LNCaP clone FGC (cell line): ENCODE measurements at regions not wholly inside any gene's neighbourhood (a gene's known extent, or its start where the extent isn't known, plus 50 kb on each side); places are given as distances from the start of the nearest gene placed in this dataset.

ENCODE experiments used
- DNase-seq: peaks from one replicate; pipeline ENCODE4 v3.0.0-alpha.2; 2011; ENCODE audit warnings: low read depth
- H3K4me3 ChIP-seq: 2 replicates; pipeline ENCODE4 v1.5.1; 2011; ENCODE audit warnings: mild to moderate bottlenecking, low read depth, low read length, control low read depth
- CTCF ChIP-seq: IDR thresholded peaks from 2 replicates; pipeline ENCODE4 v1.5.1; 2012; ENCODE audit warnings: mild to moderate bottlenecking; ENCODE audit not compliant: control insufficient read depth, insufficient read depth; ENCODE audit errors: extremely low read depth

GRCh38 chr12:114598111-114598510 is 85.9 kb downstream of the TBX3 start:
- no peak for DNase-seq
- no peak for TF ChIP-seq CTCF
- H3K4me3 ChIP-seq, result no peak overlapping the region

GRCh38 chr12:114592946-114593345 is 91.0 kb downstream of the TBX3 start:
- no peak for TF ChIP-seq CTCF

DNA sequence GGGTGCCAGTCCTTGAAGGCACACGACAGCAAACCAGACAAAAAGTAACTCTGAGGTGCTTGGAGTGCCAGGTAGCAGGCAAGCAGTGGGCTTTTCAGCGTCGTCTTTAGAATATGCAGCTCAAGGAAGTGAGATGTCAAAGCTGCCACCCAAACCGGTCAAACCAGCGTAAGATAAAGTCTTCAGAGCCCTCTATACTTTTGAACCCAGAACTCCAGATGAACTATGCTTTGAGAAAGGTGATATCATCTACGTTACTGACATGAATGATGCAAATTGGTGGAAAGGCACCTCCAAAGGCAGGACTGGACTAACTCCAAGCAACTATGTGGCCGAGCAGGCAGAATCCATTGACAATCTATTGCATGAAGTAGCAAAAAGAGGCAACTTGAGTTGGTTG is 95.9 kb downstream of the TBX3 start:
- H3K4me3 ChIP-seq, result no peak overlapping the region
- no peak for TF ChIP-seq CTCF
- DNase-seq, result no peak

More at GRCh38 chr12:114592946-114593345, 91.0 kb downstream of the TBX3 start:
- no peak overlapping the region for H3K4me3 ChIP-seq
- no peak for DNase-seq

DNA sequence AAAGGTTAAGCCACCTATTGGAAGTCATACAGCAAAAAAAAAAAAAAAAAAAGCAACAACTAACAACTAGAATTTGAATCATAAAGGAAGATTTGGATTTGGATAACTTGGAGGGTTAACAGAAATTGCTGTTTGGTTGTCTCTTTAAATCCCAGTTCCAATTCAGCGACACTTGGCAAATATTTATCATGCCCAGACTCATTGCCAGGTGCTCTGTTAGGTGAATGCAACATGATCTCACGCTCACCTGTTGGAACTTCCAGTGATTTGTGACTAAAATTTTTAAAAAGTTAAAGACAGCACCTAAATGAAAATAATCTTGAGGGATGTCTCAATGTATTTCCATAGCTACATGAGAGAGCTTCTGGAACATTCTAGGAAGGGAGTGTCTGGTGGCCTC is 103.7 kb downstream of the TBX3 start:
- no peak overlapping the region for H3K4me3 ChIP-seq
- peak; percentile 79 for DNase-seq
- TF ChIP-seq CTCF, result no peak

GRCh38 chr12:114579389-114579788 is 104.6 kb downstream of the TBX3 start:
- DNase-seq, result no peak
- no peak for TF ChIP-seq CTCF
- no peak overlapping the region for H3K4me3 ChIP-seq

- no peak for TF ChIP-seq CTCF
- no peak for DNase-seq
- no peak overlapping the region for H3K4me3 ChIP-seq
These were observed 121.3 kb downstream of the TBX3 start for GRCh38 chr12:114562654-114563053.

GRCh38 chr12:114555451-114555850 is 128.5 kb downstream of the TBX3 start:
- peak; percentile 90 for DNase-seq
- H3K4me3 ChIP-seq, result no peak overlapping the region
- TF ChIP-seq CTCF, result no peak
